ENCODE measurements at regions not wholly inside any gene's neighbourhood (a gene's known extent, or its start where the extent isn't known, plus 50 kb on each side); places are given as distances from the start of the nearest gene placed in this dataset.
A peak's percentile ranks its signal among the peaks of the same experiment; 100 is the strongest.

- DNase-seq, result no peak
These were observed 169.9 kb downstream of the DCK start for GRCh38 chr4:71163317-71163716.

GRCh38 chr4:71167083-71167482, 171.7 kb upstream of the SLC4A4 start:
- DNase-seq, result no peak

GRCh38 chr4:71171592-71171991, 167.2 kb upstream of the SLC4A4 start:
- DNase-seq, result no peak

GRCh38 chr4:71181332-71181731, 157.5 kb upstream of the SLC4A4 start:
- DNase-seq, result no peak

GRCh38 chr4:71184195-71184781, 154.5 kb upstream of the SLC4A4 start:
- peak; percentile 11 for DNase-seq

GRCh38 chr4:71185037-71185436, 153.8 kb upstream of the SLC4A4 start:
- DNase-seq, result no peak

- DNase-seq, result no peak
These were observed 152.6 kb upstream of the SLC4A4 start for GRCh38 chr4:71186257-71186565.

GRCh38 chr4:71186566-71187403, 152.0 kb upstream of the SLC4A4 start:
- peak; percentile 64 for DNase-seq

- DNase-seq, result peak; percentile 37
These were observed 151.2 kb upstream of the SLC4A4 start for GRCh38 chr4:71187404-71188155.

GRCh38 chr4:71188156-71188640, 150.6 kb upstream of the SLC4A4 start:
- peak; percentile 9 for DNase-seq

GRCh38 chr4:71188951-71189350, 149.9 kb upstream of the SLC4A4 start:
- no peak for DNase-seq

GRCh38 chr4:71189471-71189870, 149.3 kb upstream of the SLC4A4 start:
- DNase-seq, result no peak

GRCh38 chr4:71194454-71194853, 144.4 kb upstream of the SLC4A4 start:
- DNase-seq, result no peak

GRCh38 chr4:71195924-71196323, 142.9 kb upstream of the SLC4A4 start:
- DNase-seq, result no peak

GRCh38 chr4:71198958-71199357, 139.9 kb upstream of the SLC4A4 start:
- DNase-seq, result no peak

GRCh38 chr4:71201057-71201456, 137.8 kb upstream of the SLC4A4 start:
- DNase-seq, result no peak

- DNase-seq, result no peak
These were observed 136.8 kb upstream of the SLC4A4 start for GRCh38 chr4:71201817-71202576.

- DNase-seq, result no peak
These were observed 136.1 kb upstream of the SLC4A4 start for GRCh38 chr4:71202705-71203104.

GRCh38 chr4:71204056-71204455, 134.8 kb upstream of the SLC4A4 start:
- DNase-seq, result no peak

- DNase-seq, result no peak
These were observed 132.1 kb upstream of the SLC4A4 start for GRCh38 chr4:71206763-71207162.

- no peak for DNase-seq
These were observed 129.7 kb upstream of the SLC4A4 start for GRCh38 chr4:71209161-71209560.

- DNase-seq, result no peak
These were observed 128.0 kb upstream of the SLC4A4 start for GRCh38 chr4:71210823-71211222.

- no peak for DNase-seq
These were observed 127.1 kb upstream of the SLC4A4 start for GRCh38 chr4:71211748-71212147.

Measured in 8988T (cell line).